A673 (cell line): ENCODE measurements at regions not wholly inside any gene's neighbourhood (a gene's known extent, or its start where the extent isn't known, plus 50 kb on each side); places are given as distances from the start of the nearest gene placed in this dataset.

Experiments used
- BruUV-seq: library from RNA; stranded (reverse); fragments of 400-500 nt; replicated peaks from 2 replicates; lab custom pipeline; 2021; lab: Mats Ljungman, UMichigan
- CTCF ChIA-PET: fragments of 300-600 bp; sonication (Branson Sonifier 250); formaldehyde crosslinking; loops from one replicate; lab custom pipeline; 2022; ENCODE audit warnings: antibody characterized with exemption; lab: Charles Lee
- POLR2A ChIA-PET: fragments of 300-600 bp; sonication (Branson Sonifier 250); formaldehyde crosslinking; loops from one replicate; lab custom pipeline; 2022; ENCODE audit warnings: antibody characterized with exemption; ENCODE audit not compliant: low non-redundant PET; lab: Charles Lee
- DNase-seq: peaks from one replicate; pipeline ENCODE4 v3.0.0-alpha.2; 2015; ENCODE audit warnings: low spot score
- H3K27ac ChIP-seq: fragments of 200-600 bp; sonication (generic); 2 replicates; pipeline ENCODE4 v1.5.1; 2016; ENCODE audit warnings: mixed run types, low read depth, mild to moderate bottlenecking, mixed read lengths, antibody characterized with exemption, low read length; ENCODE audit not compliant: poor library complexity, severe bottlenecking
- H3K27me3 ChIP-seq: fragments of 200-600 bp; sonication (generic); replicated peaks from 2 replicates; pipeline ENCODE4 v1.6.1; 2017; ENCODE audit warnings: mixed run types, low read depth, mild to moderate bottlenecking, mixed read lengths, antibody characterized with exemption, low read length; ENCODE audit not compliant: insufficient read depth, poor library complexity
- H3K36me3 ChIP-seq: fragments of 200-600 bp; sonication (generic); 2 replicates; pipeline ENCODE4 v1.6.1; 2016; ENCODE audit warnings: mixed run types, mild to moderate bottlenecking, mixed read lengths, antibody characterized with exemption, low read length; ENCODE audit not compliant: insufficient read depth, poor library complexity, severe bottlenecking
- H3K4me1 ChIP-seq: fragments of 200-600 bp; sonication (generic); 2 replicates; pipeline ENCODE4 v1.6.1; 2017; ENCODE audit warnings: mixed run types, mild to moderate bottlenecking, mixed read lengths, antibody characterized with exemption, low read length; ENCODE audit not compliant: insufficient read depth, poor library complexity, severe bottlenecking
- H3K4me3 ChIP-seq: fragments of 200-600 bp; sonication (generic); 2 replicates; pipeline ENCODE4 v1.5.1; 2016; ENCODE audit warnings: low read depth, mixed run types, mild to moderate bottlenecking, mixed read lengths, low read length; ENCODE audit not compliant: poor library complexity, severe bottlenecking
- H3K9me3 ChIP-seq: fragments of 200-600 bp; sonication (generic); 2 replicates; pipeline ENCODE4 v1.6.1; 2016; ENCODE audit warnings: mixed run types, low read depth, mild to moderate bottlenecking, mixed read lengths, antibody characterized with exemption, low read length; ENCODE audit not compliant: poor library complexity, severe bottlenecking
- EZH2 ChIP-seq: fragments of 200-600 bp; sonication (generic); IDR thresholded peaks from 2 replicates; pipeline ENCODE4 v1.6.1; 2017; ENCODE audit warnings: borderline replicate concordance, low read depth, mild to moderate bottlenecking, mixed read lengths, antibody characterized with exemption, low read length; ENCODE audit not compliant: poor library complexity, severe bottlenecking
- intact Hi-C: fragments of 100-400 bp; cut with micrococcal nuclease; formaldehyde crosslinking; loops from one replicate; pipeline ENCODE4 v1.10.0; 2022; ENCODE audit not compliant: unreplicated experiment
- TF ChIP-seq, protein P1 (sequence below): fragments of 300-800, 200-600 bp; sonication (generic); conservative IDR thresholded peaks from 2 replicates; pipeline ENCODE4 v1.5.1; 2017; ENCODE audit warnings: low read depth, mild to moderate bottlenecking, antibody characterized with exemption, low read length, moderate library complexity, mixed read lengths

DNA sequence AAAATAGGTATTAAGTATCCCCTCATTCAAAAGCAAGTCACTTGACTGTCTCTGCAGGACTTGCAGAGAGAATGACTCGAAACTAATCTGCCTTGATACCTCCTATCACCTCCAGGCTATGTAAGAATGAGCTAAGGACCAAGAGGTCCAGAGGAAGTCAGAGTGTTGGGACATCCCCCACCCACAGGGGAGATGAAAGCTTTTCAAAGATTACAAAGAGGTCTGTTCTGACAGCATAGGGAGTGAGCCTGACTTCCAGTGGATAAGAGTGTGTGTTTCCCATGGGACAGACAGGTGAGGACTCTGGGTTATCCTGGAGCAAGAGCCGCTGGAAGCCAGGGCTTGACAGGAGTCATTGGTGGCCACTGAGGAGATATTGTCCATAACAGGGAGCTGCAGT is 85.0 kb upstream of the TACR1 start:
- intact Hi-C loops, result no loop called here
- H3K27me3 ChIP-seq, result no peaks in the 10 kb centered on the region
- H3K27ac ChIP-seq, result no peak overlapping the region
- H3K36me3 ChIP-seq, result no peaks in the 10 kb centered on the region
- DNase-seq, result no peak
- no peaks in the 10 kb centered on the region for H3K9me3 ChIP-seq
- TF ChIP-seq, protein P1, sequence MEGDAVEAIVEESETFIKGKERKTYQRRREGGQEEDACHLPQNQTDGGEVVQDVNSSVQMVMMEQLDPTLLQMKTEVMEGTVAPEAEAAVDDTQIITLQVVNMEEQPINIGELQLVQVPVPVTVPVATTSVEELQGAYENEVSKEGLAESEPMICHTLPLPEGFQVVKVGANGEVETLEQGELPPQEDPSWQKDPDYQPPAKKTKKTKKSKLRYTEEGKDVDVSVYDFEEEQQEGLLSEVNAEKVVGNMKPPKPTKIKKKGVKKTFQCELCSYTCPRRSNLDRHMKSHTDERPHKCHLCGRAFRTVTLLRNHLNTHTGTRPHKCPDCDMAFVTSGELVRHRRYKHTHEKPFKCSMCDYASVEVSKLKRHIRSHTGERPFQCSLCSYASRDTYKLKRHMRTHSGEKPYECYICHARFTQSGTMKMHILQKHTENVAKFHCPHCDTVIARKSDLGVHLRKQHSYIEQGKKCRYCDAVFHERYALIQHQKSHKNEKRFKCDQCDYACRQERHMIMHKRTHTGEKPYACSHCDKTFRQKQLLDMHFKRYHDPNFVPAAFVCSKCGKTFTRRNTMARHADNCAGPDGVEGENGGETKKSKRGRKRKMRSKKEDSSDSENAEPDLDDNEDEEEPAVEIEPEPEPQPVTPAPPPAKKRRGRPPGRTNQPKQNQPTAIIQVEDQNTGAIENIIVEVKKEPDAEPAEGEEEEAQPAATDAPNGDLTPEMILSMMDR, result no peak
- TF ChIP-seq EZH2, result no peak
- ChIA-PET CTCF (no interaction called here), POLR2A (no interaction called here)
- no TSS peak for BruUV-seq
- H3K4me3 ChIP-seq, result no peak overlapping the region
- H3K4me1 ChIP-seq, result no peaks in the 10 kb centered on the region

DNA sequence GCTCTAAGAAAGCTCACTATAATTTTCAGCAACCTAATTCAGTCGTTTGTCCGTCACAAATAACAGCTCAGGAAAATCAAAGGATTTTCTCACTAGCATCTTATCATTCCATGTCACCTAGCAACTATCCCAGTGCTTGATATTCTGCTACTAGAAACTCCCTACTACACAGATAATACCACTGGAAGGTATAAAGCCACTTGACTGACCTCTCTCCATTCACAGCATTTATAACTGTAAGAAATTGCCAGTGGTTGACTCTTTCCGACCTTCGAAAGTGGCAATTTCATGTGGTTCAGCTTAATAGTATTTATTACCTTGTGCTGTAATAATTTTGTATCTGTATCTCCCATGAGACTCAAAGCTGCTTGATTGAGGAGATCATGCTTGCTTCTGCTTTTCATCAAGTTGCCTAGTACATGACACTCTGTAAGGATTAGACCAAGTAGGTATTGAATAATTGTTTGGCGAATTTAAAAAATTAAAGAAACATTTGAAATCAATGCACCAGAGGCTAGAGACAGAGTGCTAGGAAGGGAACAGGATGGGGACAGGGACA is 79.6 kb upstream of the TACR1 start:
- Histone ChIP-seq H3K27ac (no peak overlapping the region), H3K36me3 (no peaks in the 10 kb centered on the region), H3K4me1 (peaks cover 35% of the 10 kb centered on the region), H3K4me3 (no peak overlapping the region), H3K27me3 (no peaks in the 10 kb centered on the region), H3K9me3 (no peaks in the 10 kb centered on the region)
- POLR2A ChIA-PET, result no interaction called here
- TF ChIP-seq, protein P1, result no peak
- no peak for TF ChIP-seq EZH2
- CTCF ChIA-PET, result no interaction called here
- BruUV-seq, result no TSS peak
- no peak for DNase-seq
- intact Hi-C loops, result loop anchor here (10.0 kb wide), 1 partner anchor 346 kb away; no protein-coding TSS in a partner anchor

DNA sequence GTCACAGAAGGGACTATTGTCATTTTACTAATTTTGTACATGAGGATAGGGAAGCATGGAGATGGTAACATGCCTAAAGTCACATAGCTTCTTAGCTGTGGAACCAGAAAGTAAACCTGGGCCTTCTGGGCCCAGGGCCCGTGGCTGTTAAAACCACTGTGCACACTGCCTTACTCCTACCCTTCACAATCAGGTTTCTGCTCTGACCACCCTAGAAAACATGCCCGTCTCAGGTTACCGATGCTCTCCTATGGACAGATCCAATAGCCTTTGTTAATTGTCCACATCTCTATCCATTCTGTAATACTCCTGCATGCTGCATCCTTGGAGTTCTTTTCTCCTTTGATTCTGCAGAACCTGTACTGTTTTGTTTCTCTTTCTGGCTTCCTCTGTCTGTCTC is 79.0 kb upstream of the TACR1 start:
- TF ChIP-seq EZH2, result no peak
- TF ChIP-seq, protein P1, result no peak
- intact Hi-C loops, result loop anchor here (10.0 kb wide), 1 partner anchor 346 kb away; no protein-coding TSS in a partner anchor
- Histone ChIP-seq H3K36me3 (no peaks in the 10 kb centered on the region), H3K27ac (no peak overlapping the region), H3K4me3 (no peak overlapping the region), H3K9me3 (peaks cover 3% of the 10 kb centered on the region), H3K27me3 (no peaks in the 10 kb centered on the region), H3K4me1 (peaks cover 35% of the 10 kb centered on the region)
- ChIA-PET POLR2A (no interaction called here), CTCF (no interaction called here)
- BruUV-seq, result no TSS peak
- no peak for DNase-seq
